HUES6 (cell line): ENCODE measurements at regions not wholly inside any gene's neighbourhood (a gene's known extent, or its start where the extent isn't known, plus 50 kb on each side); places are given as distances from the start of the nearest gene placed in this dataset.

Source experiments
- H3K27ac ChIP-seq: 2 replicates; pipeline ENCODE4 v1.7.0; 2013; ENCODE audit warnings: low read depth, mild to moderate bottlenecking, low read length, inconsistent platforms
- H3K27me3 ChIP-seq: 2 replicates; pipeline ENCODE4 v1.6.1; 2013; ENCODE audit warnings: low read length; ENCODE audit not compliant: control insufficient read depth, insufficient read depth
- H3K36me3 ChIP-seq: 2 replicates; pipeline ENCODE4 v1.6.1; 2013; ENCODE audit warnings: low read length; ENCODE audit not compliant: control insufficient read depth, insufficient read depth
- H3K4me1 ChIP-seq: 2 replicates; pipeline ENCODE4 v1.6.1; 2013; ENCODE audit warnings: low read length; ENCODE audit not compliant: control insufficient read depth, insufficient read depth
- H3K4me3 ChIP-seq: 2 replicates; pipeline ENCODE4 v1.5.1; 2013; ENCODE audit warnings: low read depth, low read length
- H3K9ac ChIP-seq: one replicate; pipeline ENCODE4 v1.6.1; 2013; ENCODE audit warnings: mild to moderate bottlenecking, low read length
- H3K9me3 ChIP-seq: 2 replicates; pipeline ENCODE4 v1.6.1; 2013; ENCODE audit warnings: low read depth, low read length; ENCODE audit not compliant: control insufficient read depth, insufficient read depth

GRCh38 chr16:61555718-61556441 is 480.4 kb downstream of the CDH8 start:
- Histone ChIP-seq H3K4me1 (no peaks in the 10 kb centered on the region), H3K4me3 (no peak overlapping the region), H3K9ac (no peak overlapping the region), H3K36me3 (no peaks in the 10 kb centered on the region), H3K27me3 (no peaks in the 10 kb centered on the region), H3K27ac (no peak overlapping the region), H3K9me3 (no peaks in the 10 kb centered on the region)

- Histone ChIP-seq H3K27me3 (no peaks in the 10 kb centered on the region), H3K9me3 (no peaks in the 10 kb centered on the region), H3K27ac (no peak overlapping the region), H3K4me3 (no peak overlapping the region), H3K9ac (no peak overlapping the region), H3K4me1 (peaks cover 3% of the 10 kb centered on the region; the same call in 1 of the 2 replicates), H3K36me3 (no peaks in the 10 kb centered on the region)
Observed at GRCh38 chr16:61549327-61549726, 486.9 kb downstream of the CDH8 start.

GRCh38 chr16:61547626-61548025 is 488.6 kb downstream of the CDH8 start:
- H3K9me3 ChIP-seq: no peaks in the 10 kb centered on the region

GRCh38 chr16:61544165-61544564 is 492.1 kb downstream of the CDH8 start:
- no peak overlapping the region for H3K4me3 ChIP-seq
- peaks cover 5% of the 10 kb centered on the region; the same call in 1 of the 2 replicates for H3K4me1 ChIP-seq
- no peaks in the 10 kb centered on the region for H3K9me3 ChIP-seq
- H3K36me3 ChIP-seq: no peaks in the 10 kb centered on the region
- no peaks in the 10 kb centered on the region for H3K27me3 ChIP-seq
- H3K27ac ChIP-seq: no peak overlapping the region
- no peak overlapping the region for H3K9ac ChIP-seq

More at GRCh38 chr16:61547626-61548025, 488.6 kb downstream of the CDH8 start:
- Histone ChIP-seq H3K4me3 (no peak overlapping the region), H3K4me1 (peaks cover 5% of the 10 kb centered on the region; the same call in 1 of the 2 replicates), H3K9ac (no peak overlapping the region), H3K27ac (no peak overlapping the region), H3K36me3 (no peaks in the 10 kb centered on the region), H3K27me3 (no peaks in the 10 kb centered on the region)

GRCh38 chr16:61540216-61540615 is 496.0 kb downstream of the CDH8 start:
- H3K27me3 ChIP-seq: no peaks in the 10 kb centered on the region
- H3K36me3 ChIP-seq: no peaks in the 10 kb centered on the region
- H3K4me1 ChIP-seq: peaks cover 5% of the 10 kb centered on the region; the same call in 1 of the 2 replicates
- no peak overlapping the region for H3K27ac ChIP-seq
- no peaks in the 10 kb centered on the region for H3K9me3 ChIP-seq
- no peak overlapping the region for H3K9ac ChIP-seq
- H3K4me3 ChIP-seq: no peak overlapping the region

- no peak overlapping the region for H3K27ac ChIP-seq
- H3K4me3 ChIP-seq: no peak overlapping the region
- no peaks in the 10 kb centered on the region for H3K27me3 ChIP-seq
- no peaks in the 10 kb centered on the region for H3K36me3 ChIP-seq
- no peaks in the 10 kb centered on the region for H3K9me3 ChIP-seq
- H3K4me1 ChIP-seq: no peaks in the 10 kb centered on the region
- H3K9ac ChIP-seq: no peak overlapping the region
Observed at GRCh38 chr16:61530697-61531096, 505.5 kb downstream of the CDH8 start.

GRCh38 chr16:61500851-61501250 is 535.4 kb downstream of the CDH8 start:
- no peak overlapping the region for H3K9ac ChIP-seq
- H3K4me1 ChIP-seq: peaks cover 5% of the 10 kb centered on the region
- no peaks in the 10 kb centered on the region for H3K27me3 ChIP-seq
- no peak overlapping the region for H3K27ac ChIP-seq
- no peak overlapping the region for H3K4me3 ChIP-seq
- no peaks in the 10 kb centered on the region for H3K9me3 ChIP-seq
- no peaks in the 10 kb centered on the region for H3K36me3 ChIP-seq

- Histone ChIP-seq H3K4me3 (no peak overlapping the region), H3K9ac (no peak overlapping the region), H3K27ac (no peak overlapping the region), H3K27me3 (no peaks in the 10 kb centered on the region), H3K4me1 (no peaks in the 10 kb centered on the region), H3K36me3 (no peaks in the 10 kb centered on the region), H3K9me3 (no peaks in the 10 kb centered on the region)
Observed at GRCh38 chr16:61480250-61480649, 556.0 kb downstream of the CDH8 start.

- no peak overlapping the region for H3K27ac ChIP-seq
Observed at GRCh38 chr16:61471737-61472136, 564.5 kb downstream of the CDH8 start.

GRCh38 chr16:61471023-61471422 is 565.2 kb downstream of the CDH8 start:
- Histone ChIP-seq H3K27ac (no peak overlapping the region), H3K4me3 (no peak overlapping the region), H3K9me3 (no peaks in the 10 kb centered on the region), H3K4me1 (no peaks in the 10 kb centered on the region), H3K9ac (no peak overlapping the region), H3K27me3 (no peaks in the 10 kb centered on the region), H3K36me3 (no peaks in the 10 kb centered on the region)

More at GRCh38 chr16:61471737-61472136, 564.5 kb downstream of the CDH8 start:
- Histone ChIP-seq H3K9me3 (no peaks in the 10 kb centered on the region), H3K4me3 (no peak overlapping the region), H3K27me3 (no peaks in the 10 kb centered on the region), H3K4me1 (no peaks in the 10 kb centered on the region), H3K9ac (no peak overlapping the region), H3K36me3 (no peaks in the 10 kb centered on the region)

GRCh38 chr16:61465285-61465684 is 571.0 kb downstream of the CDH8 start:
- no peak overlapping the region for H3K4me3 ChIP-seq
- no peaks in the 10 kb centered on the region for H3K9me3 ChIP-seq
- no peak overlapping the region for H3K9ac ChIP-seq

More at GRCh38 chr16:61465285-61465684, 571.0 kb downstream of the CDH8 start:
- Histone ChIP-seq H3K27me3 (no peaks in the 10 kb centered on the region), H3K4me1 (no peaks in the 10 kb centered on the region), H3K36me3 (no peaks in the 10 kb centered on the region), H3K27ac (no peak overlapping the region)
